Spleen (tissue), 11 donors: ENCODE measurements at regions not wholly inside any gene's neighbourhood (a gene's known extent, or its start where the extent isn't known, plus 50 kb on each side); places are given as distances from the start of the nearest gene placed in this dataset.

Experiments used
- DNase-seq: peaks from one replicate; pipeline ENCODE4 v3.0.0-alpha.2; 2020
- H3K27ac ChIP-seq, 8 donors: fragments of 200-600 bp; sonication (generic) in 7 of 8; 1 replicate in 4 of 8; 2 replicates in 4 of 8; pipeline versions ENCODE4 v1.5.0 to v1.8.0; 2016 to 2021; ENCODE audit warnings: inconsistent platforms in 4 of 8, mild to moderate bottlenecking in 4 of 8, moderate library complexity in 1 of 8
- H3K27me3 ChIP-seq, 7 donors: fragments of 200-600 bp; sonication (generic) in 6 of 7; replicated peaks in 1 of 7; 1 replicate in 4 of 7; 2 replicates in 3 of 7; pipeline versions ENCODE4 v1.5.0 to v1.8.0; 2016 to 2021; ENCODE audit warnings: inconsistent platforms in 3 of 7, mild to moderate bottlenecking in 1 of 7
- H3K36me3 ChIP-seq, 6 donors: fragments of 200-600 bp; sonication (generic) in 5 of 6; 1 replicate in 4 of 6; 2 replicates in 2 of 6; pipeline versions ENCODE4 v1.5.0 to v1.8.0; 2016 to 2021; ENCODE audit warnings: inconsistent platforms in 2 of 6
- H3K4me1 ChIP-seq, 6 donors: fragments of 200-600 bp; sonication (generic) in 5 of 6; 1 replicate in 3 of 6; 2 replicates in 3 of 6; pipeline versions ENCODE4 v1.5.0 to v1.8.0; 2016 to 2021; ENCODE audit warnings: inconsistent platforms in 3 of 6
- H3K4me3 ChIP-seq, 8 donors: fragments of 200-600 bp; sonication (generic) in 7 of 8; 1 replicate in 4 of 8; 2 replicates in 4 of 8; pipeline versions ENCODE4 v1.5.0 to v1.8.0; 2016 to 2021; ENCODE audit warnings: inconsistent platforms in 4 of 8, mild to moderate bottlenecking in 4 of 8, moderate library complexity in 2 of 8
- H3K9me3 ChIP-seq, 8 donors: fragments of 200-600 bp; sonication (generic) in 7 of 8; 1 replicate in 4 of 8; 2 replicates in 4 of 8; pipeline versions ENCODE4 v1.5.0 to v1.8.0; 2016 to 2021; ENCODE audit warnings: inconsistent platforms in 4 of 8
- CTCF ChIP-seq, 11 experiments: fragments of 200-600 bp in 7 of 11; fragments of 450-650 bp in 4 of 11; sonication (generic) in 4 of 11; IDR thresholded peaks in 8 of 11; conservative IDR thresholded peaks in 3 of 11; 1 replicate in 7 of 11; 2 replicates in 4 of 11; pipeline versions ENCODE4 v1.4.0 to v1.8.0; 2016 to 2021; ENCODE audit warnings: antibody characterized with exemption in 11 of 11, inconsistent platforms in 4 of 11, mild to moderate bottlenecking in 1 of 11
- POLR2A ChIP-seq, 3 donors: fragments of 450-650 bp; IDR thresholded peaks; one replicate each; pipeline ENCODE4 v1.5.1; 2017; ENCODE audit warnings: antibody characterized with exemption in 3 of 3, mild to moderate bottlenecking in 1 of 3
- POLR2AphosphoS5 ChIP-seq, 3 donors: sonication (generic); formaldehyde crosslinking; IDR thresholded peaks; one replicate each; pipeline ENCODE4 v1.5.1; 2017; ENCODE audit warnings: antibody characterized with exemption in 3 of 3
- WGBS, 5 donors: extraction: QIAGEN DNeasy Blood & Tissue Kit in 3 of 5; methylation state at CpG; one replicate each; pipeline versions ENCODE4 v1.1.5 to v1.1.7; 2013 to 2018; 5-methylcytosine and 5-hydroxymethylcytosine counted together
- intact Hi-C: fragments of 100-400 bp; cut with DNase I; formaldehyde crosslinking; loops from one replicate; pipeline ENCODE4 v1.15.0; 2023; ENCODE audit warnings: low total_unique reads
- donor health status: healthy with polysubstance abuse.
- donor health status: DM: no; HTN: no; CAD: no; lungs with moderate emphysema.
- donor health status: DM: no; HTN: no; CAD: no.
- donor health status: Bipolar disorder and iron deficiency.
- donor health status: healthy.
- donor health status: DM: no; HTN: no; CAD: no.
- donor health status: DM: yes; HTN: yes; CAD: no.

- intact Hi-C loops: loop anchor here (5.0 kb wide), 1 partner anchor 1152 kb away; no protein-coding TSS in a partner anchor
- H3K4me1 ChIP-seq: no peaks in the 10 kb centered on the region
- no peak overlapping the region for H3K27ac ChIP-seq
- DNase-seq: no peak
- WGBS, 5 donors: 72 to 92% (median 79%) methylated on average over 3 of the region's 3 CpGs
- H3K4me3 ChIP-seq: no peak overlapping the region
- no peak for TF ChIP-seq POLR2AphosphoS5 (IDR thresholded peaks at IDR 0.05)
- no peak for TF ChIP-seq POLR2A (IDR thresholded peaks at IDR 0.05)
- TF ChIP-seq CTCF (IDR thresholded peaks at IDR 0.05 in 8 of 11, conservative IDR thresholded peaks at IDR 0.05 in 3 of 11): no peak
- no peaks in the 10 kb centered on the region for H3K9me3 ChIP-seq
- peaks cover 0 to 10% (median 0%) of the 10 kb centered on the region in 7 donors for H3K27me3 ChIP-seq
- H3K36me3 ChIP-seq: no peaks in the 10 kb centered on the region
These were observed 58.5 kb upstream of the ASB17 start for GRCh38 chr1:75990686-75991085.

- Histone ChIP-seq H3K27me3 (peaks cover 0 to 10% (median 0%) of the 10 kb centered on the region in 7 donors), H3K36me3 (no peaks in the 10 kb centered on the region), H3K27ac (no peak overlapping the region), H3K4me1 (no peaks in the 10 kb centered on the region), H3K9me3 (no peaks in the 10 kb centered on the region), H3K4me3 (no peak overlapping the region)
- TF ChIP-seq POLR2A (IDR thresholded peaks at IDR 0.05): no peak
- peak in 1 of 3 donors; percentile 84 for TF ChIP-seq POLR2AphosphoS5 (IDR thresholded peaks at IDR 0.05)
- TF ChIP-seq CTCF (IDR thresholded peaks at IDR 0.05 in 8 of 11, conservative IDR thresholded peaks at IDR 0.05 in 3 of 11): peak; percentile 25 to 81 (median 70)
- 17 to 23% (median 17%) methylated on average over 8 of the region's 8 CpGs for WGBS, 5 donors
- peak; percentile 91 for DNase-seq
- intact Hi-C loops: loop anchor here (5.0 kb wide), 1 partner anchor 1151 kb away; no protein-coding TSS in a partner anchor
These were observed 59.4 kb upstream of the ASB17 start for GRCh38 chr1:75991497-75992114.

GRCh38 chr1:75992312-75992711 lies 60.1 kb upstream of the ASB17 start:
- WGBS, 5 donors: 77 to 88% (median 85%) methylated on average over 3 of the region's 3 CpGs
- Histone ChIP-seq H3K9me3 (no peaks in the 10 kb centered on the region), H3K4me1 (no peaks in the 10 kb centered on the region), H3K36me3 (no peaks in the 10 kb centered on the region), H3K27ac (no peak overlapping the region), H3K27me3 (peaks cover 0 to 10% (median 0%) of the 10 kb centered on the region in 7 donors), H3K4me3 (no peak overlapping the region)
- no peak for DNase-seq
- TF ChIP-seq POLR2AphosphoS5 (IDR thresholded peaks at IDR 0.05): no peak
- TF ChIP-seq POLR2A (IDR thresholded peaks at IDR 0.05): no peak
- TF ChIP-seq CTCF (IDR thresholded peaks at IDR 0.05 in 8 of 11, conservative IDR thresholded peaks at IDR 0.05 in 3 of 11): no peak
- intact Hi-C loops: loop anchor here (5.0 kb wide), 1 partner anchor 1150 kb away; no protein-coding TSS in a partner anchor

- Histone ChIP-seq H3K9me3 (no peaks in the 10 kb centered on the region), H3K4me3 (no peak overlapping the region), H3K27me3 (peaks cover 0 to 10% (median 0%) of the 10 kb centered on the region in 7 donors), H3K36me3 (no peaks in the 10 kb centered on the region), H3K4me1 (no peaks in the 10 kb centered on the region), H3K27ac (no peak overlapping the region)
- no peak for TF ChIP-seq POLR2AphosphoS5 (IDR thresholded peaks at IDR 0.05)
- TF ChIP-seq POLR2A (IDR thresholded peaks at IDR 0.05): no peak
- TF ChIP-seq CTCF (IDR thresholded peaks at IDR 0.05 in 8 of 11, conservative IDR thresholded peaks at IDR 0.05 in 3 of 11): no peak
- intact Hi-C loops: loop anchor here (5.0 kb wide), 1 partner anchor 1149 kb away; no protein-coding TSS in a partner anchor
- DNase-seq: no peak
These were observed 61.5 kb upstream of the ASB17 start for GRCh38 chr1:75993661-75994060.
